ENCODE measurements at regions not wholly inside any gene's neighbourhood (a gene's known extent, or its start where the extent isn't known, plus 50 kb on each side); places are given as distances from the start of the nearest gene placed in this dataset.
A peak's percentile ranks its signal among the peaks of the same experiment; 100 is the strongest.
"Not testable (repeated sequence)": the region's sequence is repeated elsewhere in the genome, so short reads cannot be mapped to it uniquely, and the experiment has no call there.

DNA sequence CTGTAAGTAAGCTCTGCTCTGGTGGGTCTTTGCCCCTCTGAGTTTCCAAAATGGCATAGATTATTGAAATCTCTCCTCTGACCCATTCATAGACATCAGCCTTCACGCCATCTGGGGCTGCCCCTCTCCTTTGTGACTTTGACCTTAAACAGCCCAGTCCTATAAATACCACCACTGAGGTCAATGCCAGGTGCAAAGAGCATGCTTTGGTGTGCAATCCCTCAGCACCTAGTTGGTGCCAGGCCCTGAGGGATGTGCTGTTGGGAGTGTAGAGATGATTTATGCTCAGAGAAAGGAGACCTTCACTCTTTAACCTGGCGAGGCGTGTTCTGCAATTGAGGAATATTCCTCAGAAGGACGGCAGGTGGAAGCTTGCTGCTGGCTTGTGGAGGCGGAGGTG lies 121.7 kb upstream of the TSHZ3 start:
- H3K36me3 ChIP-seq: no peaks in the 10 kb centered on the region
- intact Hi-C loops (cut with DNase I): no loop called here
- H3K27ac ChIP-seq: no peak overlapping the region
- H3K4me3 ChIP-seq: no peak overlapping the region
- TF ChIP-seq, protein P1, sequence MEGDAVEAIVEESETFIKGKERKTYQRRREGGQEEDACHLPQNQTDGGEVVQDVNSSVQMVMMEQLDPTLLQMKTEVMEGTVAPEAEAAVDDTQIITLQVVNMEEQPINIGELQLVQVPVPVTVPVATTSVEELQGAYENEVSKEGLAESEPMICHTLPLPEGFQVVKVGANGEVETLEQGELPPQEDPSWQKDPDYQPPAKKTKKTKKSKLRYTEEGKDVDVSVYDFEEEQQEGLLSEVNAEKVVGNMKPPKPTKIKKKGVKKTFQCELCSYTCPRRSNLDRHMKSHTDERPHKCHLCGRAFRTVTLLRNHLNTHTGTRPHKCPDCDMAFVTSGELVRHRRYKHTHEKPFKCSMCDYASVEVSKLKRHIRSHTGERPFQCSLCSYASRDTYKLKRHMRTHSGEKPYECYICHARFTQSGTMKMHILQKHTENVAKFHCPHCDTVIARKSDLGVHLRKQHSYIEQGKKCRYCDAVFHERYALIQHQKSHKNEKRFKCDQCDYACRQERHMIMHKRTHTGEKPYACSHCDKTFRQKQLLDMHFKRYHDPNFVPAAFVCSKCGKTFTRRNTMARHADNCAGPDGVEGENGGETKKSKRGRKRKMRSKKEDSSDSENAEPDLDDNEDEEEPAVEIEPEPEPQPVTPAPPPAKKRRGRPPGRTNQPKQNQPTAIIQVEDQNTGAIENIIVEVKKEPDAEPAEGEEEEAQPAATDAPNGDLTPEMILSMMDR (IDR thresholded peaks at IDR 0.05): no peak
- no peak for TF ChIP-seq POLR2AphosphoS5 (IDR thresholded peaks at IDR 0.05; ENCODE audit: insufficient read depth in 1 of 2, low read depth in 1 of 2)
- TF ChIP-seq POLR2A (IDR thresholded peaks at IDR 0.05): no peak
- no peak for DNase-seq (ENCODE audit: extremely low spot score in 2 of 2)
- H3K27me3 ChIP-seq: no peaks in the 10 kb centered on the region
- no peaks in the 10 kb centered on the region for H3K9me3 ChIP-seq
- H3K4me1 ChIP-seq: no peaks in the 10 kb centered on the region

DNA sequence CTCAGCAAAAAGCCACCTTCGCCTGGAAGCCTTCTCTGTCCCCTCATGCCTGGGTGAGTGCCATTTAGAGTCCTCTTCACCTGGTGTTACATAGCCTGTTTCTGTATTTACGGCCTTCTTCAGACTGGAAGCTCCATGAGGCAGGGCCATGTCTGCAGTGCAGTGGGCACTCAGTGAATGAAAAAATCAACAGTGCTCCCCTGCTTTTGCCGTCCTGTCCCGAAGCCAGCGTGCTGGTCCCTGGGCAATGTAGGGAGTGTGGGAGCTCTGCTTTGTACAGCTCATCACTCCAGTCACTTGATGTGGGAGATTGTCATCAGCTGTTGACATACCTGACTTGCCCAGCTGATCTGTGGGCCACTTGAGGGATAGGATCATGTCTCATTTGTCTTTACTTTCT lies 129.0 kb upstream of the TSHZ3 start:
- H3K4me1 ChIP-seq: no peaks in the 10 kb centered on the region
- H3K4me3 ChIP-seq: no peak overlapping the region
- TF ChIP-seq, protein P1 (IDR thresholded peaks at IDR 0.05): no peak
- TF ChIP-seq POLR2AphosphoS5 (IDR thresholded peaks at IDR 0.05; ENCODE audit: insufficient read depth in 1 of 2, low read depth in 1 of 2) (no peak), POLR2A (IDR thresholded peaks at IDR 0.05) (no peak)
- H3K27ac ChIP-seq: no peak overlapping the region
- H3K9me3 ChIP-seq: no peaks in the 10 kb centered on the region
- DNase-seq (ENCODE audit: extremely low spot score in 2 of 2): peak in 1 of 2 donors; percentile 67
- intact Hi-C loops (cut with DNase I): no loop called here
- no peaks in the 10 kb centered on the region for H3K27me3 ChIP-seq
- H3K36me3 ChIP-seq: no peaks in the 10 kb centered on the region

DNA sequence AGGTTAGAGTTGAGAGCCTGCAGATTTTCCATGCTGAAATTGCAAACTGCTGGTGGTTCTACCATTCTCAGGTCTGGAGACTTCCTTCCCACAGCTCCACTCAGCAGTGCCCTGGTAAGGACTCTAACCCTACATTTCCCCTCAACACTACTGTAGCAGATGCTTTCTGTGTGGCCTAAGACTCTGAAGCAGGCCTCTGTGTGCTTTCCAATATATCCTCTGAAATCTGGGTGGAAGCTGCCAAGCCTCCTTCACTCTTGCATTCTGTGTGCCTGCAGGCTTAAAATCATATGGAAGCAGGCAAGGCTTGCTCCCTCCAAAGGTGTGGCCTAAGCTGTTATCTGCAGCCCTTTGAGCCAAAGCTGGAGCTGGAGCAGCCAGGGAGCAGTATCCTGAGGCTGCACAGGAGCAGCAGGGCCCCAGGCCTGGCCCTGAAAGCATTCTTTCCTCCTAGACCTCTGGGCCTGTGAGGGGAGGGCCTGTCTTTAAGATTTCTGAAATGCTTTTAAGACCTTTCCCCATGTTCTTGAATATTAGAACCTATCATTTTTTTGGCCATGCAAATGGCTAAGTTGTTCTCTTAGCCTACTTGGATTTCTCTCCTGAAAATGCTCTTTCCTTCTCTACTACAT lies 134.1 kb upstream of the TSHZ3 start:
- no peaks in the 10 kb centered on the region for H3K27me3 ChIP-seq
- TF ChIP-seq, protein P1 (IDR thresholded peaks at IDR 0.05): no peak
- TF ChIP-seq POLR2AphosphoS5 (IDR thresholded peaks at IDR 0.05; ENCODE audit: insufficient read depth in 1 of 2, low read depth in 1 of 2): no peak
- no peak for TF ChIP-seq POLR2A (IDR thresholded peaks at IDR 0.05)
- H3K27ac ChIP-seq: no peak overlapping the region
- no peak overlapping the region for H3K4me3 ChIP-seq
- H3K4me1 ChIP-seq: no peaks in the 10 kb centered on the region
- H3K36me3 ChIP-seq: no peaks in the 10 kb centered on the region
- DNase-seq (ENCODE audit: extremely low spot score in 2 of 2): no peak
- intact Hi-C loops (cut with DNase I): no loop called here
- no peaks in the 10 kb centered on the region for H3K9me3 ChIP-seq

DNA sequence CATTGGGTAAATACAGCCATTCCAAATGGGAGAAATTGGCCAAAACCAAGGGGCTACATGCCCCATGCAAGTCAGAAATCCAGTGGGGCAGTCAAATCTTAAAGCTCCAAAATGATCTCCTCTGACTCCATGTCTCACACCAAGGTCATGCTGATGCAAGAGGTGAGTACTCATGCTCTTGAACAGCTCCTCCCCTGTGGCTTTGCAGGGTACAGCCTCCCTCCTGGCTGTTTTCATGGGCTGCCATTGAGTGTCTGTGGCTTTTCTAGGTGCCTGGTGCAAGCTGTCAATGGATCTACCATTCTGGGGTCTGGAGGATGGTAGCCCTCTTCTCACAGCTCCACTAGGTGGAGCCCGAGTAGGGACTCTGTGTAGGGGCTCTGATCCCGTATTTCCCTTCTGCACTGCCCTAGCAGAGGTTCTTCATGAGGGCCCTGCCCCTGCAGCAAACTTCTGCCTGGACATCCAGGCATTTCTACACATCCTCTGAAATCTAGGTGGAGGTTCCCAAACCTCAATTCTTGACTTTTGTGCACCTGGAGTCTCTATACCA lies 135.7 kb upstream of the TSHZ3 start:
- DNase-seq (ENCODE audit: extremely low spot score in 2 of 2); H3K4me3 ChIP-seq; H3K4me1 ChIP-seq; H3K36me3 ChIP-seq; H3K27me3 ChIP-seq; H3K9me3 ChIP-seq; H3K27ac ChIP-seq; intact Hi-C loops (cut with DNase I): not testable (repeated sequence)

DNA sequence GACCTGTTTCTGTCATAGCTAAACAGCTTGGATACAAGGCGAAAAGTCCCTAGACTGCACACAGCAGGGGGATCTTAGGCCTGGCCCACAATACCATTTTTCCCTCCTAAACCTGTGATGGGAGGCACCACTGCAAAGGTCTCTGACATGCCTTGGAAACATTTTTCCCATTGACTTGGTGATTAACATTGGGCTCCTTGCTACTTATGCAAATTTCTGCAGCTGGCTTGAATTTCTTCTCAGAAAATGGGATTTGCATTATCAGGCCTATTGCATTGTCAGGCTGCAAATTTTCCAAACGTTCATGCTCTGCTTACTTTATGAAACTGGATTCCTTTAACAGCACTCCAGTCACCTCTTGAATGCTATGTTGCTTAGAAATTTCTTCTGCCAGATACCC lies 136.2 kb upstream of the TSHZ3 start:
- DNase-seq (ENCODE audit: extremely low spot score in 2 of 2): no peak
- H3K27me3 ChIP-seq: no peaks in the 10 kb centered on the region
- H3K4me1 ChIP-seq: no peaks in the 10 kb centered on the region
- intact Hi-C loops (cut with DNase I): no loop called here
- H3K36me3 ChIP-seq: no peaks in the 10 kb centered on the region
- H3K9me3 ChIP-seq: no peaks in the 10 kb centered on the region
- TF ChIP-seq, protein P1 (IDR thresholded peaks at IDR 0.05): no peak
- TF ChIP-seq POLR2AphosphoS5 (IDR thresholded peaks at IDR 0.05; ENCODE audit: insufficient read depth in 1 of 2, low read depth in 1 of 2) (no peak), POLR2A (IDR thresholded peaks at IDR 0.05) (no peak)
- no peak overlapping the region for H3K27ac ChIP-seq
- H3K4me3 ChIP-seq: no peak overlapping the region
